Keratinocyte (primary cell): ENCODE measurements at regions not wholly inside any gene's neighbourhood (a gene's known extent, or its start where the extent isn't known, plus 50 kb on each side); places are given as distances from the start of the nearest gene placed in this dataset.

ENCODE experiments used
- DNase-seq: peaks from one replicate; pipeline ENCODE4 v3.0.0-alpha.2; 2011; ENCODE audit warnings: low read depth, missing footprints, low spot score
- FAIRE-seq: peaks from 2 replicates; lab custom pipeline; 2011; peaks lifted over from hg19 to GRCh38; lab: Jason Lieb, UNC
- H2AFZ ChIP-seq: 2 replicates; pipeline ENCODE4 v1.6.0; 2012; ENCODE audit warnings: low read length, control low read depth, inconsistent platforms; ENCODE audit not compliant: control insufficient read depth
- H3K27ac ChIP-seq: 2 replicates; pipeline ENCODE4 v1.5.1; 2011; ENCODE audit warnings: low read length; ENCODE audit not compliant: control insufficient read depth, insufficient read depth
- H3K27me3 ChIP-seq: 3 replicates; pipeline ENCODE4 v1.6.0; 2011; ENCODE audit warnings: low read length; ENCODE audit not compliant: control insufficient read depth, insufficient read depth; ENCODE audit errors: extremely low read depth
- H3K36me3 ChIP-seq, 2 experiments: 2 replicates in 1 of 2; 3 replicates in 1 of 2; pipeline ENCODE4 v1.5.1; 2011; ENCODE audit warnings: low read length in 2 of 2, mild to moderate bottlenecking in 1 of 2; ENCODE audit not compliant: control insufficient read depth in 2 of 2, insufficient read depth in 2 of 2; ENCODE audit errors: extremely low read depth in 1 of 2
- H3K4me1 ChIP-seq: 3 replicates; pipeline ENCODE4 v1.5.1; 2011; ENCODE audit warnings: low read length; ENCODE audit not compliant: control insufficient read depth, insufficient read depth; ENCODE audit errors: extremely low read depth
- H3K4me2 ChIP-seq: 3 replicates; pipeline ENCODE4 v1.6.0; 2011; ENCODE audit warnings: low read depth, low read length; ENCODE audit not compliant: control insufficient read depth, insufficient read depth; ENCODE audit errors: extremely low read depth
- H3K4me3 ChIP-seq, 3 experiments: fragments of 200-600 bp in 1 of 3; sonication (generic) in 1 of 3; 2 replicates in 2 of 3; 3 replicates in 1 of 3; pipeline ENCODE4 v1.5.1; 2011 to 2016; ENCODE audit warnings: low read length in 3 of 3, mild to moderate bottlenecking in 3 of 3, control low read depth in 2 of 3, inconsistent platforms in 1 of 3, low read depth in 1 of 3, mixed read lengths in 1 of 3, mixed run types in 1 of 3, moderate library complexity in 1 of 3; ENCODE audit not compliant: control insufficient read depth in 2 of 3, insufficient read depth in 2 of 3; ENCODE audit errors: extremely low read depth in 1 of 3
- H3K79me2 ChIP-seq: 2 replicates; pipeline ENCODE4 v1.6.0; 2012; ENCODE audit warnings: low read length; ENCODE audit not compliant: control insufficient read depth, insufficient read depth
- H3K9ac ChIP-seq: 3 replicates; pipeline ENCODE4 v1.6.0; 2011; ENCODE audit warnings: low read length; ENCODE audit not compliant: control insufficient read depth, insufficient read depth; ENCODE audit errors: extremely low read depth
- H3K9me1 ChIP-seq: 3 replicates; pipeline ENCODE4 v1.6.0; 2011; ENCODE audit warnings: low read length; ENCODE audit not compliant: control insufficient read depth, insufficient read depth; ENCODE audit errors: extremely low read depth
- H3K9me3 ChIP-seq: 2 replicates; pipeline ENCODE4 v1.5.1; 2012; ENCODE audit warnings: low read depth, low read length; ENCODE audit not compliant: control insufficient read depth
- H4K20me1 ChIP-seq: 3 replicates; pipeline ENCODE4 v1.6.0; 2011; ENCODE audit warnings: low read length; ENCODE audit not compliant: control insufficient read depth, insufficient read depth; ENCODE audit errors: extremely low read depth
- EZH2 ChIP-seq: IDR thresholded peaks from one replicate; pipeline ENCODE4 v1.6.1; 2012; ENCODE audit warnings: inconsistent platforms, mild to moderate bottlenecking, low read length, moderate library complexity
- dilution Hi-C: fragments of 300-500 bp; cut with MboI; formaldehyde crosslinking; loops from one replicate; pipeline ENCODE4 v1.7.0; 2020; ENCODE audit warnings: low sequenced_read_pairs; ENCODE audit not compliant: extremely low pct_ligation_motif_present
- TF ChIP-seq, protein P1 (sequence below), 3 experiments: IDR thresholded peaks in 1 of 3; conservative IDR thresholded peaks in 1 of 3; optimal IDR thresholded peaks in 1 of 3; 2 replicates in 2 of 3; 3 replicates in 1 of 3; pipeline versions ENCODE3 to v1.5.1; 2011; ENCODE audit warnings: low read length in 3 of 3, mild to moderate bottlenecking in 3 of 3, moderate library complexity in 2 of 3, control low read depth in 1 of 3, inconsistent platforms in 1 of 3; ENCODE audit not compliant: insufficient read depth in 2 of 3; ENCODE audit errors: extremely low read depth in 1 of 3

DNA sequence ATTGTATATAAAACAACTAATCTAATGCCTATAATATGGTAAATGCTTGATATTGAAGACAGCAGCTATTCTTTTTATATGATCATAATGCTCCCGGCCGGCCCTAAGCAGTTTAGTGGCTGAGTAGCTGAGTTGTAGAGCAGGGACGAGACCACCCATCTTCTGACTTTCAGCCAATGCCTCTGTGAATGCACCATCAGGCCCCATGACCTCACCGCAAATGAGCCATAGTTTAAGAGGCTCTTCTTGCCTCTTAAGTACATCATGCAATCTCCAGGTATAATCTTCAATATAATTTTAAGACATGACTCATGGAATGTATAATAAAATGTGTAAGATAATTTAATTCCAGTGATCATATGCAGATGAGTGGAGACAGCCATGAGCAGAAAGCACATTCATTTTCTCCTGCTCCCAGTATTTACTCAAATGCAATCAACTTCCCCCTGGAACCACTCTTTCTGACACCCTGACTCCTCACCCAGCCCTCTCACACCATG lies 78.9 kb upstream of the SNX9 start:
- H3K27ac ChIP-seq: no peak overlapping the region
- no peak for DNase-seq

DNA sequence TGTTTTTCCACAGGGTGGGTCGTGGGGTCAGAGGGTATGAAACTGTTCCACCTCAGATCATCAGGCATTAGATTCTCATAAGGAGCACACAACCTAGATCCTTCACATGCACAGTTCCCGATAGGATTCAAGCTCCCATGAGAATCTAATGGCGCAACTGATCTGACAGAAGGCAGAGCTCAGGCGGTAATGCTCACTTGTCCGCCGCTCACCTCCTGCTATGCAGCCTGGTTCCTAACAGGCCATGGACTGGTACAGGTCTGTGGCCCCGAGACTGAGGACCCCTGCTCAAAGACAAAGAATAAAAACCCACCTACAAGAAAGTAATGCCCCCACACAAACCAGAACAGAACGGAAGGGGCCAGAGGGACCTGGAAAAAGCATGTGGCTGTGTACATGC lies 76.1 kb upstream of the SNX9 start:
- H4K20me1 ChIP-seq: no peaks in the 10 kb centered on the region
- H2AFZ ChIP-seq: no peak overlapping the region
- TF ChIP-seq, protein P1, sequence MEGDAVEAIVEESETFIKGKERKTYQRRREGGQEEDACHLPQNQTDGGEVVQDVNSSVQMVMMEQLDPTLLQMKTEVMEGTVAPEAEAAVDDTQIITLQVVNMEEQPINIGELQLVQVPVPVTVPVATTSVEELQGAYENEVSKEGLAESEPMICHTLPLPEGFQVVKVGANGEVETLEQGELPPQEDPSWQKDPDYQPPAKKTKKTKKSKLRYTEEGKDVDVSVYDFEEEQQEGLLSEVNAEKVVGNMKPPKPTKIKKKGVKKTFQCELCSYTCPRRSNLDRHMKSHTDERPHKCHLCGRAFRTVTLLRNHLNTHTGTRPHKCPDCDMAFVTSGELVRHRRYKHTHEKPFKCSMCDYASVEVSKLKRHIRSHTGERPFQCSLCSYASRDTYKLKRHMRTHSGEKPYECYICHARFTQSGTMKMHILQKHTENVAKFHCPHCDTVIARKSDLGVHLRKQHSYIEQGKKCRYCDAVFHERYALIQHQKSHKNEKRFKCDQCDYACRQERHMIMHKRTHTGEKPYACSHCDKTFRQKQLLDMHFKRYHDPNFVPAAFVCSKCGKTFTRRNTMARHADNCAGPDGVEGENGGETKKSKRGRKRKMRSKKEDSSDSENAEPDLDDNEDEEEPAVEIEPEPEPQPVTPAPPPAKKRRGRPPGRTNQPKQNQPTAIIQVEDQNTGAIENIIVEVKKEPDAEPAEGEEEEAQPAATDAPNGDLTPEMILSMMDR (optimal IDR thresholded peaks at IDR 0.05 in 1 of 3, IDR thresholded peaks at IDR 0.05 in 1 of 3, conservative IDR thresholded peaks at IDR 0.05 in 1 of 3; ENCODE audit: extremely low read depth in 1 of 3, insufficient read depth in 2 of 3, low read length in 3 of 3): no peak
- TF ChIP-seq EZH2: no peak
- no peak overlapping the region for H3K4me2 ChIP-seq
- no peaks in the 10 kb centered on the region for H3K36me3 ChIP-seq
- FAIRE-seq (no peak), DNase-seq (no peak)
- no peak overlapping the region for H3K27ac ChIP-seq
- H3K9me1 ChIP-seq: no peaks in the 10 kb centered on the region
- no peaks in the 10 kb centered on the region for H3K4me1 ChIP-seq
- H3K4me3 ChIP-seq: no peak overlapping the region
- no peak overlapping the region for H3K9ac ChIP-seq
- dilution Hi-C loops: no loop called here
- H3K9me3 ChIP-seq: no peaks in the 10 kb centered on the region
- no peaks in the 10 kb centered on the region for H3K27me3 ChIP-seq
- H3K79me2 ChIP-seq: no peaks in the 10 kb centered on the region

More for the DNA sequence above, 78.9 kb upstream of the SNX9 start:
- dilution Hi-C loops: no loop called here
- Histone ChIP-seq H3K9me1 (no peaks in the 10 kb centered on the region), H3K4me2 (no peak overlapping the region), H3K79me2 (no peaks in the 10 kb centered on the region), H3K4me3 (no peak overlapping the region), H3K9me3 (no peaks in the 10 kb centered on the region), H3K27me3 (no peaks in the 10 kb centered on the region), H3K9ac (no peak overlapping the region), H3K4me1 (no peaks in the 10 kb centered on the region), H3K36me3 (no peaks in the 10 kb centered on the region), H2AFZ (no peak overlapping the region), H4K20me1 (no peaks in the 10 kb centered on the region)
- no peak for FAIRE-seq
- TF ChIP-seq EZH2: no peak
- TF ChIP-seq, protein P1 (optimal IDR thresholded peaks at IDR 0.05 in 1 of 3, IDR thresholded peaks at IDR 0.05 in 1 of 3, conservative IDR thresholded peaks at IDR 0.05 in 1 of 3; ENCODE audit: extremely low read depth in 1 of 3, insufficient read depth in 2 of 3, low read length in 3 of 3): no peak
